ENCODE measurements at regions not wholly inside any gene's neighbourhood (a gene's known extent, or its start where the extent isn't known, plus 50 kb on each side); places are given as distances from the start of the nearest gene placed in this dataset.

GRCh38 chr12:131357920-131358319 is 353.0 kb upstream of the SFSWAP start:
- Histone ChIP-seq H3K27ac (no peak overlapping the region), H3K4me1 (no peaks in the 10 kb centered on the region), H3K27me3 (peaks cover 0 to 27% of the 10 kb centered on the region in 2 donors), H3K9me3 (no peaks in the 10 kb centered on the region), H3K4me3 (no peak overlapping the region), H3K36me3 (no peaks in the 10 kb centered on the region)
- no peak for TF ChIP-seq CTCF (IDR thresholded peaks at IDR 0.05)
- DNase-seq (no peak), ATAC-seq (no peak)
- intact Hi-C loops (cut with DNase I), result no loop called here

DNA sequence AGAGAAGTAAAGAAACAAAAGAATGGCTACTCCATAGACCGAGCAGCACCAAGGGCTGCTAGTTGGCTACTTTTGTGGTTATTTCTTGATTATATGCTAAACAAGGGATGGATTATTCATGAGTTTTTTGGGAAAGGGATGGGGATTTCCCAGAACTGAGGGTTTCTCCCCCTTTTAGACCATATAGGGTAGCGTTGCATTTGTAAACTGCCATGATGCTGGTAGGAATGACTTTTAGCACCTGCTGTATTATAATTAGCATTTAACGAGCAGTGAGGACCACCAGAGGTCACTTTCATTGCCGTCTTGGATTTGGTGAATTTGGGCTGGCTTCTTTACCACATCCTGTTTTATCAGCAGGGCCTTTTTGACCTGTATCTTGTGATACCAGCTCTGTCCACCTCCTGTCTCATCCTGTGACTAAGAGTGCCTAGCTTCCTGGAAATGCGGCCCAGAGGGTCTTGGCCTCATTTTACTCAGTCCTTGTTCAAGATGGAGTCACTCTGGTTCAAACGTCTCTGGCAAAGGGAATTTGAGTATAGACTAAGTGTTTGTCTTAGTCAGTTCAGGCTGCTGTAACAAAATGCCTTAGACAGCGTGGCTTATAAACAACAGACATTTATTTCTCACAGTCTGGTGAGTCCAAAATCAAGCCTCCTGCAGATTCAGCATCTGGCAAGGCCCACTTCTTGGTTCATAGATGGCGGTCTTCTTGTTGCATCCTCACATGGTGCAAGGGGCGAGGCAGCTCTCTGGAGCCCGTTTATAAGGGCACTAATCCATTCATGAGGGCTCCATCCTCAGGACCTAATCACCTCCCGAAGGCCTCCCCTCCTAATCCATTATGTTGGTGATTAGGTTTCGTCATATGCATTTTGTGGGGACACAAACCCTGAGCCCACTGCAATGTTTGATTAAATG is 348.3 kb upstream of the SFSWAP start:
- ATAC-seq, result no peak
- H3K27ac ChIP-seq, result no peak overlapping the region
- peak in 1 of 4 donors; percentile 25 for DNase-seq
- no peaks in the 10 kb centered on the region for H3K9me3 ChIP-seq
- no peaks in the 10 kb centered on the region for H3K36me3 ChIP-seq
- no peak for TF ChIP-seq CTCF (IDR thresholded peaks at IDR 0.05)
- peaks cover 0 to 22% of the 10 kb centered on the region in 2 donors for H3K27me3 ChIP-seq
- intact Hi-C loops (cut with DNase I), result no loop called here
- H3K4me1 ChIP-seq, result no peaks in the 10 kb centered on the region
- H3K4me3 ChIP-seq, result no peak overlapping the region

DNA sequence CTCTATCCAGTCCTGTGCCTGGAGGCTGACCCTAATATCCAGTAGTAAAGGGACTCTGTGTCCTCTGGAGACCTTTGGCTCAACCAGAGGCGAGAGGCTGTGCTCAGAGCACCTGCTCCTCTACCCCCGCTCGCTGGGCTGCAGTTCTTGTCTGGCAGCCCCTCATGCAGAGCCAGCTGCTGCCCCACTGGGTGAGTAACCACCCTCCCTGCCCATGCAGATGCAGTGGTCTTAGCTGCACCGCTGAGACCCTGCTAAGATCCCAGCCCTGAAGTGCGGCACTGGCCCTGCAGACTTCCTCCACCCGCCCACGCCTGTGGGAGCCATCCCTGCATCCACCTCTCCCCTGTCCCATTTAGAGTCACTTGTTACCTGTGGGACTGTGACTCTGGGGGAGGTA is 347.5 kb upstream of the SFSWAP start:
- Histone ChIP-seq H3K4me1 (no peaks in the 10 kb centered on the region), H3K9me3 (no peaks in the 10 kb centered on the region), H3K27me3 (peaks cover 0 to 22% of the 10 kb centered on the region in 2 donors), H3K4me3 (no peak overlapping the region), H3K27ac (no peak overlapping the region), H3K36me3 (no peaks in the 10 kb centered on the region)
- intact Hi-C loops (cut with DNase I), result no loop called here
- DNase-seq (peak in 1 of 4 donors; percentile 54), ATAC-seq (no peak)
- no peak for TF ChIP-seq CTCF (IDR thresholded peaks at IDR 0.05)

DNA sequence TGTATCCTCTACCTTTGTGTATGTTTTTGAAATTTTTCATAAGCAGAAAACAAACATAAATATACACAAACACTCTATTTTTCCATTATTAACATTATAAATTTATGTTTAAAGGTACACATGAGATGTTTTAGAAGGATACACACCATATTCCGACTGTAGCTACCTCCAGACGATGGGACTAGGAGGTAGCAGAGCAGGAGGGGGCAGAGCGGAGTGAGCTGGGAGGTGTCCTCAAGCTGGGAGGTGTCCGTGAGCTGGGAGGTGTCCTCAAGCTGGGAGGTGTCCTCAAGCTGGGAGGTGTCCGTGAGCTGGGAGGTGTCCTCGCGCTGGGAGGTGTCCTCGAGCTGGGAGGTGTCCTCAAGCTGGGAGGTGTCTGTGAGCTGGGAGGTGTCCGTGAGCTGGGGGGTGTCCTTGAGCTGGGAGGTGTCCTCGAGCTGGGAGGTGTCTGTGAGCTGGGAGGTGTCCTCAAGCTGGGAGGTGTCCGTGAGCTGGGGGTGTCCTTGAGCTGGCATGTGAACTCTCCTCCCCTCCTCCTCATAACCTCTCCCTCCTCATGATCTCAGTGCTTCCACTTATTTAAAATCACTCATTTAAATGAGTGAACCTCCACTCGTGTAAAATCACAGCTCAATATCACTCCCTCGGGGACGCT is 346.9 kb upstream of the SFSWAP start:
- intact Hi-C loops (cut with DNase I), result no loop called here
- no peak for TF ChIP-seq CTCF (IDR thresholded peaks at IDR 0.05)
- Histone ChIP-seq H3K27me3 (peaks cover 0 to 22% of the 10 kb centered on the region in 2 donors), H3K4me3 (no peak overlapping the region), H3K9me3 (no peaks in the 10 kb centered on the region), H3K27ac (no peak overlapping the region), H3K36me3 (no peaks in the 10 kb centered on the region), H3K4me1 (no peaks in the 10 kb centered on the region)
- DNase-seq, result no peak
- ATAC-seq, result no peak

Measured in left lung (tissue), 4 donors.